VCaP (cell line): ENCODE measurements at regions not wholly inside any gene's neighbourhood (a gene's known extent, or its start where the extent isn't known, plus 50 kb on each side); places are given as distances from the start of the nearest gene placed in this dataset.
A peak's percentile ranks its signal among the peaks of the same experiment; 100 is the strongest.
"Not testable (repeated sequence)": the region's sequence is repeated elsewhere in the genome, so short reads cannot be mapped to it uniquely, and the experiment has no call there.

ENCODE experiments used
- H3K27ac ChIP-seq: fragments of 450-650 bp; 2 replicates; pipeline ENCODE4 v1.5.1; 2017
- TF ChIP-seq, protein P1 (sequence below): fragments of 450-650 bp; conservative IDR thresholded peaks from 2 replicates; pipeline ENCODE4 v1.5.1; 2017; ENCODE audit warnings: mild to moderate bottlenecking, moderate library complexity

GRCh38 chr5:119742311-119742710 is 113.0 kb downstream of the FAM170A start:
- TF ChIP-seq, protein P1, sequence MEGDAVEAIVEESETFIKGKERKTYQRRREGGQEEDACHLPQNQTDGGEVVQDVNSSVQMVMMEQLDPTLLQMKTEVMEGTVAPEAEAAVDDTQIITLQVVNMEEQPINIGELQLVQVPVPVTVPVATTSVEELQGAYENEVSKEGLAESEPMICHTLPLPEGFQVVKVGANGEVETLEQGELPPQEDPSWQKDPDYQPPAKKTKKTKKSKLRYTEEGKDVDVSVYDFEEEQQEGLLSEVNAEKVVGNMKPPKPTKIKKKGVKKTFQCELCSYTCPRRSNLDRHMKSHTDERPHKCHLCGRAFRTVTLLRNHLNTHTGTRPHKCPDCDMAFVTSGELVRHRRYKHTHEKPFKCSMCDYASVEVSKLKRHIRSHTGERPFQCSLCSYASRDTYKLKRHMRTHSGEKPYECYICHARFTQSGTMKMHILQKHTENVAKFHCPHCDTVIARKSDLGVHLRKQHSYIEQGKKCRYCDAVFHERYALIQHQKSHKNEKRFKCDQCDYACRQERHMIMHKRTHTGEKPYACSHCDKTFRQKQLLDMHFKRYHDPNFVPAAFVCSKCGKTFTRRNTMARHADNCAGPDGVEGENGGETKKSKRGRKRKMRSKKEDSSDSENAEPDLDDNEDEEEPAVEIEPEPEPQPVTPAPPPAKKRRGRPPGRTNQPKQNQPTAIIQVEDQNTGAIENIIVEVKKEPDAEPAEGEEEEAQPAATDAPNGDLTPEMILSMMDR: no peak
- no peak overlapping the region for H3K27ac ChIP-seq

DNA sequence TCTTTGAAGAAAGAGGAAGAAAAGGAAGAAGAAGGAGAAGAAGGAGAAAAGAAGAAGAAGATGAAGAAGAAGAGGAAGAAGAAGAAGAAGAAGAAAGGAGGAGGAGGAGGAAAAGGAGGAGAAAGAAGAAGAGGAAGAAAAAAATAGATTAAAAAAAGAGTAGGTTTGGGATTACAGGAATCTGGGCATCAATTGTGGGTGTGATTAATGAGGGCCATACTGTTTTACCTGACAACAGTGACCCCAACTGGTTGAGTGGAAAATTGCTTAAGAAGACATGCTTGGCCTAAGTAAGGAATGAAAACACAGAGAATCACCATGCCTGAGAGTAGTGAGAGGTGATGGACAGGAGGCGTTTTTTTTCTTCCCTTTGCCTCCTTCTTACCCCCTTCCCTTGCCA is 114.6 kb downstream of the FAM170A start:
- TF ChIP-seq, protein P1: peak; percentile 56

DNA sequence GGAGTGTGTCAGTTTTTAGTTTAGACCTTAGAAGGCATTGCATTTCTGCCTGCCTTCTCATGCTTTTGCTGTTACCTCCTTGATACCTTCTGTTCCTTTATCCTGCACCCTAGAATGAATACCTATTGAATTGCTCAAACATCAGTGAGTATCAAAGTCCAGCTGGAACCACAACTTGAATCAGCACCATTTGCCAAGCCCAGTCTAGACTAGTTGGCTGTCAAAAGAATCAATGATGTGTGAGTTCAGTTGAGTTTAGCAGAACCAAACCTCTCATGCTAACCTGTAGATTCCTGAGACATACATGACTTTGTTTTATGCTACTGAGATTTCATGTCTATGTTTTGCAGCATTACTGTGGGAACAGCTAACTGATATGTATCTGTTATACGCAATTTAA is 116.6 kb downstream of the FAM170A start:
- no peak overlapping the region for H3K27ac ChIP-seq
- TF ChIP-seq, protein P1: no peak

More for the DNA sequence above, 114.6 kb downstream of the FAM170A start:
- no peak overlapping the region for H3K27ac ChIP-seq

DNA sequence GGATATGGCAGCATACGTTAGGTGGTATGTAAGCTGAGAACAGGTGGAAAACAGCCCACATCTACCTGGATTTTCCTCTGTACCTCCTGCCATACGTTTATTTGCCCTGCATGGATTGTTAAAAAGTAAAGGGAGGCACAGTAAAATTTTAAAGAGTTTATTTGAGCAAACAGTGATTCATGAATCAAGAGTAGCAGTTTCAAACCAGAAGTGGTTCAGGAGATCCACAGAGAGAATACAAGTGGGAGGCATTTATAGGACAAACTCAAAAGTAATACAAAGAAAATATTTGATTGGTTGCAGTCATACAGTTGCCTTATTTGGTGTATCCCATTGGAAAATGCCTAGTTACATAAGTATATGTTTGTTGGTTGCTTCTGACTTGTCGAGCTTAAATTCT is 117.6 kb downstream of the FAM170A start:
- TF ChIP-seq, protein P1: no peak
- H3K27ac ChIP-seq: peak overlapping the region; percentile 10; the same call in 1 of the 2 replicates

GRCh38 chr5:119750887-119751733 is 121.8 kb downstream of the FAM170A start:
- H3K27ac ChIP-seq: no peak overlapping the region
- TF ChIP-seq, protein P1: no peak

GRCh38 chr5:119751734-119752094 is 122.4 kb downstream of the FAM170A start:
- no peak overlapping the region for H3K27ac ChIP-seq
- TF ChIP-seq, protein P1: no peak

GRCh38 chr5:119752921-119753886 is 123.8 kb downstream of the FAM170A start:
- TF ChIP-seq, protein P1: no peak
- H3K27ac ChIP-seq: no peak overlapping the region

GRCh38 chr5:119754825-119755224 is 125.5 kb downstream of the FAM170A start:
- H3K27ac ChIP-seq: not testable (repeated sequence)
